ENCODE measurements at regions not wholly inside any gene's neighbourhood (a gene's known extent, or its start where the extent isn't known, plus 50 kb on each side); places are given as distances from the start of the nearest gene placed in this dataset.

- Histone ChIP-seq H3K9me3 (peaks cover 0 to 7% (median 0%) of the 10 kb centered on the region in 11 donors), H3K36me3 (no peaks in the 10 kb centered on the region), H3K4me1 (no peaks in the 10 kb centered on the region), H3K4me3 (no peak overlapping the region), H3K27me3 (no peaks in the 10 kb centered on the region), H3K27ac (no peak overlapping the region)
- intact Hi-C loops (cut with DNase I): no loop called here
- ATAC-seq (no peak), DNase-seq (no peak)
- WGBS, 2 donors: 78 to 79% methylated on average over 4 of the region's 4 CpGs
- no peak for TF ChIP-seq CTCF (IDR thresholded peaks at IDR 0.05)
Measured at GRCh38 chr13:84925443-84925842, 873.8 kb downstream of the SLITRK6 start.

GRCh38 chr13:84923831-84924230 is 875.4 kb downstream of the SLITRK6 start:
- H3K4me3 ChIP-seq: no peak overlapping the region
- 41 to 60% methylated on average over 1 of the region's 1 CpG for WGBS, 2 donors
- no peaks in the 10 kb centered on the region for H3K4me1 ChIP-seq
- H3K9me3 ChIP-seq: no peaks in the 10 kb centered on the region
- no peak overlapping the region for H3K27ac ChIP-seq
- ATAC-seq (no peak), DNase-seq (no peak)
- no peaks in the 10 kb centered on the region for H3K36me3 ChIP-seq
- intact Hi-C loops (cut with DNase I): no loop called here
- H3K27me3 ChIP-seq: no peaks in the 10 kb centered on the region
- TF ChIP-seq CTCF (IDR thresholded peaks at IDR 0.05): no peak

GRCh38 chr13:84917252-84917878 is 881.9 kb downstream of the SLITRK6 start:
- no peaks in the 10 kb centered on the region for H3K27me3 ChIP-seq
- DNase-seq (no peak), ATAC-seq (no peak)
- WGBS, 2 donors: 48 to 62% methylated on average over 4 of the region's 4 CpGs
- no peak overlapping the region for H3K27ac ChIP-seq
- TF ChIP-seq CTCF (IDR thresholded peaks at IDR 0.05): peak in 7 of 9 donors; percentile 21 to 55 (median 39)
- H3K9me3 ChIP-seq: peaks cover 0 to 4% (median 0%) of the 10 kb centered on the region in 11 donors
- H3K36me3 ChIP-seq: no peaks in the 10 kb centered on the region
- intact Hi-C loops (cut with DNase I): loop anchor here in 8 of 10 donors (5.0 to 10.0 kb wide), 3 partner anchors 877 to 890 kb away; partner anchors contain the start of gene SLITRK6 (in 1 of the 8)
- no peaks in the 10 kb centered on the region for H3K4me1 ChIP-seq
- H3K4me3 ChIP-seq: no peak overlapping the region

GRCh38 chr13:84912720-84913119 is 886.5 kb downstream of the SLITRK6 start:
- H3K4me3 ChIP-seq: no peak overlapping the region
- H3K9me3 ChIP-seq: peaks cover 0 to 4% (median 0%) of the 10 kb centered on the region in 11 donors

More at GRCh38 chr13:84912720-84913119, 886.5 kb downstream of the SLITRK6 start:
- Histone ChIP-seq H3K27me3 (no peaks in the 10 kb centered on the region), H3K36me3 (no peaks in the 10 kb centered on the region), H3K4me1 (no peaks in the 10 kb centered on the region), H3K27ac (no peak overlapping the region)
- 83% methylated on average over 2 of the region's 2 CpGs for WGBS, 2 donors
- TF ChIP-seq CTCF (IDR thresholded peaks at IDR 0.05): no peak
- ATAC-seq (no peak), DNase-seq (no peak)
- intact Hi-C loops (cut with DNase I): loop anchor here in 3 of 10 donors (10.0 kb wide), 2 partner anchors 882 to 892 kb away; partner anchors contain the start of gene SLITRK6 (in 1 of the 3)
